Progenitor cell of endocrine pancreas (in vitro differentiated cells): ENCODE measurements at regions not wholly inside any gene's neighbourhood (a gene's known extent, or its start where the extent isn't known, plus 50 kb on each side); places are given as distances from the start of the nearest gene placed in this dataset.

Experiments used
- DNase-seq: peaks from one replicate; pipeline ENCODE4 v3.0.0; 2021; ENCODE audit warnings: low spot score; ENCODE audit not compliant: unreplicated experiment
- H3K27ac Mint-ChIP-seq: 2 replicates; pipeline ENCODE4 v1.8.0; 2021; ENCODE audit warnings: mild to moderate bottlenecking, moderate library complexity, mixed read lengths
- H3K27me3 Mint-ChIP-seq: 2 replicates; pipeline ENCODE4 v1.8.0; 2021; ENCODE audit warnings: mixed read lengths
- H3K36me3 Mint-ChIP-seq: 2 replicates; pipeline ENCODE4 v1.8.0; 2022; ENCODE audit warnings: mixed read lengths; ENCODE audit not compliant: insufficient read depth
- H3K4me1 Mint-ChIP-seq: 2 replicates; pipeline ENCODE4 v1.8.0; 2021; ENCODE audit warnings: low read depth, mixed read lengths
- H3K4me3 Mint-ChIP-seq: 2 replicates; pipeline ENCODE4 v1.8.0; 2021; ENCODE audit warnings: low read depth, mild to moderate bottlenecking, moderate library complexity, mixed read lengths
- H3K9me3 Mint-ChIP-seq: 2 replicates; pipeline ENCODE4 v1.8.0; 2021; ENCODE audit warnings: low read depth, mixed read lengths
- TF ChIP-seq, protein P1 (sequence below): fragments of 200-600 bp; sonication (generic); IDR thresholded peaks from one replicate; pipeline ENCODE4 v1.5.0; 2021; ENCODE audit warnings: antibody characterized with exemption, mild to moderate bottlenecking; ENCODE audit not compliant: unreplicated experiment

DNA sequence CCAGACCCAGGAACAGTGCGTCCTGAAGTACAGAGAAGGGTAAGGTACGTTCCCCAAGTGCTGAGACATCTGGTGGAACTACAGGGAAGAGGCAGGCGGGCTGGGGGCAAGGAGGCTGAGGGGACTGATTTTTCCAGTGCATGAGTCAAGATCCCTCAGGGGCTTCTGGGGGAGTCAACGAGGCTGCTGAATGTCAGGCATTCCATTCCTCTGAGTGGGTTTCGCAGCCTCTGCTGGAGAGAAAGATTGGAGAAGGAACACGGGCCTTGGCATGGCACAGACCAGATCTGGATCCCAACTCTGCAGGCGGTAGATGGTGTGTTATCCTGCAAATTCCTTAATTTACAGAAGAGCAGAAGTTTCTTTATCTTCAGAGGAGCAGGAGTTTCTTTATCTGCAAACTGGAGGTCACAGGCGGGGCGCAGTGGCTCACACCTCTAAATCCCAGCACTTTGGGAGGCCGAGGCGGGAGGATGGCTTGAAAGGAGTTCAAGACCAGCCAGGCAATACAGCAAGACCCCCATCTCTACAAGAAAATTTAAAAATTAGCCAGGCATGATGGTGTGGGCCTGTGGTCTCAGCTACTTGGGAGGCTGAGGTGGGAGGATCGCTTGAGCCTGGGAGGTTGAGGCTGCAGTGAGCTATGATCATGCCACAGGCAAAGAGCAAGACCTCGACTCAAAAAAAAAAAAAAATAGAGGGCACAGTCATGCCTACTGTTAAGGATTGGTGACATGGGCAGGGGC lies 132.6 kb upstream of the MAP1LC3B2 start:
- peaks cover 11% of the 10 kb centered on the region for H3K27me3 Mint-ChIP-seq
- H3K4me3 Mint-ChIP-seq: peak overlapping the region; percentile 35
- TF ChIP-seq, protein P1, sequence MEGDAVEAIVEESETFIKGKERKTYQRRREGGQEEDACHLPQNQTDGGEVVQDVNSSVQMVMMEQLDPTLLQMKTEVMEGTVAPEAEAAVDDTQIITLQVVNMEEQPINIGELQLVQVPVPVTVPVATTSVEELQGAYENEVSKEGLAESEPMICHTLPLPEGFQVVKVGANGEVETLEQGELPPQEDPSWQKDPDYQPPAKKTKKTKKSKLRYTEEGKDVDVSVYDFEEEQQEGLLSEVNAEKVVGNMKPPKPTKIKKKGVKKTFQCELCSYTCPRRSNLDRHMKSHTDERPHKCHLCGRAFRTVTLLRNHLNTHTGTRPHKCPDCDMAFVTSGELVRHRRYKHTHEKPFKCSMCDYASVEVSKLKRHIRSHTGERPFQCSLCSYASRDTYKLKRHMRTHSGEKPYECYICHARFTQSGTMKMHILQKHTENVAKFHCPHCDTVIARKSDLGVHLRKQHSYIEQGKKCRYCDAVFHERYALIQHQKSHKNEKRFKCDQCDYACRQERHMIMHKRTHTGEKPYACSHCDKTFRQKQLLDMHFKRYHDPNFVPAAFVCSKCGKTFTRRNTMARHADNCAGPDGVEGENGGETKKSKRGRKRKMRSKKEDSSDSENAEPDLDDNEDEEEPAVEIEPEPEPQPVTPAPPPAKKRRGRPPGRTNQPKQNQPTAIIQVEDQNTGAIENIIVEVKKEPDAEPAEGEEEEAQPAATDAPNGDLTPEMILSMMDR: peak; percentile 22
- no peak for DNase-seq
- H3K36me3 Mint-ChIP-seq: peaks cover 2% of the 10 kb centered on the region
- peaks cover 18% of the 10 kb centered on the region for H3K4me1 Mint-ChIP-seq
- H3K27ac Mint-ChIP-seq: peak overlapping the region; percentile 60
- H3K9me3 Mint-ChIP-seq: peaks cover 5% of the 10 kb centered on the region

DNA sequence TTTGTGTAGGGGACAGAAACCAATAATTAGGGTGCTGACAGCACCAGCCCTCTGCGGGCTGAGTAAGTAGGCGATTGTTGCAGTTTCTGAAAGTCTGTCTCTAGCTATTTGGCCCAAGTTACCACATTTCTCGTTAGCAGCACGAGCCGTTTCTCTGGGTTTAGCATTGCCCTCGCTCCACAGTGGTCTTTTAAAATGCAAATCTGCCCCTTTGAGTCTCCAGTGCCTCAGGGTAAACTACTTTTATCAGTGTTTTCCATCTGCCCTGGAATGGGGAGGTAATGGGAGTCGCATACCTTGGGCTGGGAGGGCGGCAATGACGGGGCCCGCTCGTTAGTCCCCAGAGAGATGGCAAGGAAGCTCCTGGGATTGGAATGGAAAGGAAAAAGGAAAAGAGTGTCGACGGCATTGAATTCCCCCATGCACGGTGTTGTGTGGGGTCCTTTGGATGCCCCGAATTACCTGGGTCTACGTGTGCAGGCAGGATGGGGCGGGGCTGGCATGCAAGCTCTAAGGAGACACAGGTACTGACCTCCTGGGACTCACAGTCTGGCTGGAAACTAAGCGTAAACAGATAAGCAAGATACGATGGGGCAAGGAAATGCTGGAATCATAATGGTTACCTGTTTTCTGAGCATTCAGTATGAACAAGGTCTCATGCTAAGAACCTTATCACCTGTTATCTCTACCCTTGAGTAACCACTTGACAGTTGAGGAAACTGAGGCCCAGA lies 131.8 kb upstream of the MAP1LC3B2 start:
- no peak for DNase-seq
- peaks cover 14% of the 10 kb centered on the region for H3K27me3 Mint-ChIP-seq
- peak overlapping the region; percentile 36 for H3K4me3 Mint-ChIP-seq
- no peaks in the 10 kb centered on the region for H3K9me3 Mint-ChIP-seq
- peak overlapping the region; percentile 87 for H3K27ac Mint-ChIP-seq
- TF ChIP-seq, protein P1: no peak
- H3K36me3 Mint-ChIP-seq: no peaks in the 10 kb centered on the region
- peaks cover 18% of the 10 kb centered on the region for H3K4me1 Mint-ChIP-seq

DNA sequence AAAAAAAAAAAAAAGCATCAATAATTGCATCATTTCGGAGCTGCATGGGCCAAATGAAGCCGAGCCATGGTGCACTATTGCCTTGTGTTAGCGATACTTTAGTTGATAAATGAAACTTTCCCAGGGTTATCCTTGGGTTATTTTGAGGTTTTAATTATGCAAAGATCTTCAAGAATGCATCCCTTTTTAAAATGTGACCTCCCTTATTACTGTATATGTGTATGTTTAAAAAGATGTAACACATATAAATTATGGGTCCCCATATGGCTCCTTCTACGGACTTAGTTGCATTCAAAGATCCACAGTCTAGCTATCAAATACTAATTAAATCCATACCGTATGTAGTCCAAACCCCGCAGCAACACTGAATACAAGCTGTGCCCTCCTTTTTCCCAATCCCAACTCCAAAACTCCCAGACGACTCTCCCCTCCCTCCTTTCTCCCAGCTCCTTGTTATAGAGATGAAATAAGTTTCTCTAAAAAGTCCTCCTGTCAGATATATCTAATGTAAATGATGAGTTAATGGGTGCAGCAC lies 129.3 kb upstream of the MAP1LC3B2 start:
- Mint-ChIP-seq H3K27ac (no peak overlapping the region), H3K4me1 (peaks cover 22% of the 10 kb centered on the region)
- TF ChIP-seq, protein P1: no peak

DNA sequence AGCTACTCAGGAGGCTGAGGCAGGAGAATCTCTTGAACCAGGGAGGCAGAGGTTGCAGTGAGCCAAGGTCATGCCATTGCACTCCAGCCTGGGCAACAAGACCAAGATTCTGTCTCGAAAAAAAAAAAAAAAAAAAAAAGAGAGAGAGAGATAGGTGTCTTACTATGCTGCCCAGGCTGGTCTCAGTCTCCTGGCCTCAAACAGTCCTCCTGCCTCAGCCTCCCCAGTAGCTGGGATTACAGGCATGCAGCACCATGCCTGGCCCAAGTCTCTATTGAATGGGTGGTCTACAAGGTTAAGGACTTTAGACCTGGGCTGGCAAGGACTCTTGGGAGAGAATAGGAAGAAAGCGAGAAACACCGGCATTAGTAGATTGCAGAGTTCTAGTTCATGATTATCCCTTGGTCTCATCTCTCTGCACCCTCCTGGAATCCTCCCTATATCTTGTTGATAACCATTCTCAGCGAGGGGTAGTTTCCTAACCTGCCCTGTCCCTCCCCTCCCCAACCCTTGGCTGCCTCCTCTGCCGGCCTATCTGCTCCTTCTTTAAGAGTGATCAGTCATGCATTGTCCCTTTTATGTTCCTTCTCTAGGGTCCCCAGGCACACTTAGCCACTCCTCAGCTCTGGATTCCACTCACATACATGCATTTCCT lies 128.1 kb upstream of the MAP1LC3B2 start:
- DNase-seq: no peak
- Mint-ChIP-seq H3K4me1 (peaks cover 21% of the 10 kb centered on the region), H3K36me3 (no peaks in the 10 kb centered on the region), H3K9me3 (no peaks in the 10 kb centered on the region), H3K27ac (no peak overlapping the region), H3K27me3 (peaks cover 15% of the 10 kb centered on the region), H3K4me3 (no peak overlapping the region)
- TF ChIP-seq, protein P1: no peak

More for the DNA sequence above, 129.3 kb upstream of the MAP1LC3B2 start:
- no peaks in the 10 kb centered on the region for H3K36me3 Mint-ChIP-seq
- DNase-seq: no peak
- no peaks in the 10 kb centered on the region for H3K9me3 Mint-ChIP-seq
- no peak overlapping the region for H3K4me3 Mint-ChIP-seq
- peaks cover 17% of the 10 kb centered on the region for H3K27me3 Mint-ChIP-seq

DNA sequence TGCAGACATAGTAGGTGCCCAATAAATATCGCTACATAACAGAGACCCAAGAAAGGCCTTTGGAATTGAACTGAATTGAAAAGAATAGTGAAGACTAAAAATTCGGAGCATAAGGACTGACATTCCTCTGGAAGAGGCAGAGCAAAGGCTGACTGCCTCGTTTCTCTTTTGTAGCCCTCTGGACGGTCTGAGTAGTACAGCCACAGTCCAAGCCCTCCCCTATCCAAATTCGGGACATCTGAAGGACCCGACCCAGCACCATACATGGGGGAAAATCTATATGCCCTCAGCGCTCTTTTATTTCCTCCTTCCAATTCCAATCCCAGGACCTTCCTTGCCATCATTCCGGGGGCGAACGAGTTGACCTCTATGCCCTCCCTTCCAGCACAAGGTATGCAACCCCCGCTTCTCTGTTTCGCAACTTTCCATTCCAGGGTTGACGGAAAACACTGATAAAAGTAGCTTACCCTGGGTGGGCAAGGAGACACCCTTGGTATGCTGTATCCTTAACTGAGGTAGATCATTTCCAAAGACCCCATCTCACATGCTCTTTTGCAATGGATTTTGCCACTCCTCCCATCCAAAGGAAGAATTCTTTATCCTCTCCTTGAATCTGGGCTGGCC lies 127.4 kb upstream of the MAP1LC3B2 start:
- Mint-ChIP-seq H3K36me3 (no peaks in the 10 kb centered on the region), H3K9me3 (no peaks in the 10 kb centered on the region), H3K4me1 (peaks cover 18% of the 10 kb centered on the region), H3K4me3 (no peak overlapping the region), H3K27me3 (peaks cover 10% of the 10 kb centered on the region), H3K27ac (no peak overlapping the region)
- TF ChIP-seq, protein P1: no peak
- DNase-seq: no peak
